SK-N-SH treated with all-trans-retinoic acid at 6 μM for 48 hours (cell line): ENCODE measurements at regions not wholly inside any gene's neighbourhood (a gene's known extent, or its start where the extent isn't known, plus 50 kb on each side); places are given as distances from the start of the nearest gene placed in this dataset.

Experiments
- GLIS3 ChIP-seq: fragments of 250-450 bp; sonication (Bioruptor Pico); IDR thresholded peaks from 2 replicates; pipeline ENCODE4 v1.5.0; 2020; ENCODE audit warnings: mild to moderate bottlenecking, moderate library complexity
- OSR1 ChIP-seq: fragments of 250-450 bp; sonication (Bioruptor Pico); IDR thresholded peaks from 2 replicates; pipeline ENCODE4 v1.8.0; 2022; ENCODE audit warnings: moderate library complexity, mild to moderate bottlenecking, inconsistent platforms
- PPARA ChIP-seq: fragments of 250-450 bp; sonication (Bioruptor Pico); IDR thresholded peaks from 2 replicates; pipeline ENCODE4 v1.5.0; 2020; ENCODE audit warnings: mild to moderate bottlenecking, borderline replicate concordance
- ZNF70 ChIP-seq: fragments of 450-650 bp; formaldehyde crosslinking; IDR thresholded peaks from 2 replicates; pipeline ENCODE4 v1.5.0; 2020; ENCODE audit warnings: mild to moderate bottlenecking, moderate library complexity
- TF ChIP-seq, protein P1 (sequence below): fragments of 250-450 bp; sonication (Bioruptor Pico); IDR thresholded peaks from 2 replicates; pipeline ENCODE4 v1.8.0; 2020; ENCODE audit warnings: mild to moderate bottlenecking, moderate library complexity, borderline replicate concordance
- TF ChIP-seq, protein P2 (sequence below): fragments of 250-450 bp; sonication (Bioruptor Pico); IDR thresholded peaks from 2 replicates; pipeline ENCODE4 v1.5.1; 2020; ENCODE audit warnings: low read depth, mild to moderate bottlenecking, moderate library complexity

DNA sequence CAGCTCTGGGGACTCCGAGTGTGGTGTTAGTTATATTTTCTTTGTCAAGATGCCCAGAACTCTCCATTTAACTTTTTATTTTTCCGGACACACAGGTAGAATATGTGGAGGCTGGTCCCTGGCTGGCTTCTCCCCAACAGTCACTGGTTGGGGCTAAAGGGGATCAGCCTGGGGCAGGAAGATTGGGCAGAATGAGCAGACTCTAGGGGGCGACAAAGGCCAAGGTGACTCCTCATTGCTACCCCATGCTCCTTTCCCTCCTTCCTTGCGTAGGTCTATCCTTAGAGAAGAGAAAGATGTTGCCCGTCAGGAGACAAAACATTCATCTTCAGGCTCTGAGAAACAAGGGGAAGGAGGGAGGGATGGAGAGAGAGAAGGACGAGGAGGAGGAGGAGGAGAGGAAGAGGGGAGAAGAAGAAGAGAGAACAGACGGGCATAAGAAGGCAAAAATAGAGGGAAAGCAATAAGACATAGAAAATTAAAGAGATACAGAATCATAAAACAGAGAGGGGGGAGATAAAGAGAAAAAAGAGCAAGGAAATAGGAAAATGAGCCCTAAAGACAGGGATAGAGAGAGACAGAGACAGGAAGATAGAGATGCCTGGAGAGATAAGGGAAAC is 89.9 kb downstream of the FOXD2 start:
- no peak for TF ChIP-seq PPARA (CRISPR knock-in tag)
- no peak for TF ChIP-seq GLIS3 (CRISPR knock-in tag)
- TF ChIP-seq, protein P1, sequence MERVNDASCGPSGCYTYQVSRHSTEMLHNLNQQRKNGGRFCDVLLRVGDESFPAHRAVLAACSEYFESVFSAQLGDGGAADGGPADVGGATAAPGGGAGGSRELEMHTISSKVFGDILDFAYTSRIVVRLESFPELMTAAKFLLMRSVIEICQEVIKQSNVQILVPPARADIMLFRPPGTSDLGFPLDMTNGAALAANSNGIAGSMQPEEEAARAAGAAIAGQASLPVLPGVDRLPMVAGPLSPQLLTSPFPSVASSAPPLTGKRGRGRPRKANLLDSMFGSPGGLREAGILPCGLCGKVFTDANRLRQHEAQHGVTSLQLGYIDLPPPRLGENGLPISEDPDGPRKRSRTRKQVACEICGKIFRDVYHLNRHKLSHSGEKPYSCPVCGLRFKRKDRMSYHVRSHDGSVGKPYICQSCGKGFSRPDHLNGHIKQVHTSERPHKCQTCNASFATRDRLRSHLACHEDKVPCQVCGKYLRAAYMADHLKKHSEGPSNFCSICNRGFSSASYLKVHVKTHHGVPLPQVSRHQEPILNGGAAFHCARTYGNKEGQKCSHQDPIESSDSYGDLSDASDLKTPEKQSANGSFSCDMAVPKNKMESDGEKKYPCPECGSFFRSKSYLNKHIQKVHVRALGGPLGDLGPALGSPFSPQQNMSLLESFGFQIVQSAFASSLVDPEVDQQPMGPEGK: no peak
- TF ChIP-seq, protein P2, sequence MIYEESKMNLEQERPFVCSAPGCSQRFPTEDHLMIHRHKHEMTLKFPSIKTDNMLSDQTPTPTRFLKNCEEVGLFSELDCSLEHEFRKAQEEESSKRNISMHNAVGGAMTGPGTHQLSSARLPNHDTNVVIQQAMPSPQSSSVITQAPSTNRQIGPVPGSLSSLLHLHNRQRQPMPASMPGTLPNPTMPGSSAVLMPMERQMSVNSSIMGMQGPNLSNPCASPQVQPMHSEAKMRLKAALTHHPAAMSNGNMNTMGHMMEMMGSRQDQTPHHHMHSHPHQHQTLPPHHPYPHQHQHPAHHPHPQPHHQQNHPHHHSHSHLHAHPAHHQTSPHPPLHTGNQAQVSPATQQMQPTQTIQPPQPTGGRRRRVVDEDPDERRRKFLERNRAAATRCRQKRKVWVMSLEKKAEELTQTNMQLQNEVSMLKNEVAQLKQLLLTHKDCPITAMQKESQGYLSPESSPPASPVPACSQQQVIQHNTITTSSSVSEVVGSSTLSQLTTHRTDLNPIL (CRISPR knock-in tag): no peak
- no peak for TF ChIP-seq OSR1 (CRISPR knock-in tag)
- no peak for TF ChIP-seq ZNF70
